GM23338 (cell line): ENCODE measurements at regions not wholly inside any gene's neighbourhood (a gene's known extent, or its start where the extent isn't known, plus 50 kb on each side); places are given as distances from the start of the nearest gene placed in this dataset.

Experiments
- CTCF ChIP-seq, 2 experiments: fragments of 200-600 bp in 1 of 2; sonication (generic) in 1 of 2; conservative IDR thresholded peaks; 2 replicates each; pipeline versions ENCODE4 v1.5.1 to v1.6.1; 2016 to 2017; ENCODE audit warnings: antibody characterized with exemption in 2 of 2, low read depth in 2 of 2, mild to moderate bottlenecking in 2 of 2, moderate library complexity in 1 of 2
- EZH2 ChIP-seq: fragments of 200-600 bp; sonication (generic); IDR thresholded peaks from one replicate; pipeline ENCODE4 v1.8.0; 2017; ENCODE audit warnings: antibody characterized with exemption, mild to moderate bottlenecking, low read depth; ENCODE audit not compliant: unreplicated experiment
- EZH2phosphoT487 ChIP-seq: fragments of 200-600 bp; sonication (generic); IDR thresholded peaks from one replicate; pipeline ENCODE4 v1.8.1; 2018; ENCODE audit warnings: antibody characterized with exemption; ENCODE audit not compliant: unreplicated experiment
- REST ChIP-seq: IDR thresholded peaks from one replicate; pipeline ENCODE4 v1.6.1; 2018; ENCODE audit warnings: antibody characterized with exemption; ENCODE audit not compliant: unreplicated experiment

GRCh38 chrX:551306-551705, 79.3 kb upstream of the SHOX start:
- TF ChIP-seq CTCF (conservative IDR thresholded peaks at IDR 0.05; ENCODE audit: low read depth in 2 of 2) = no peak
- no peak for TF ChIP-seq EZH2phosphoT487
- no peak for TF ChIP-seq EZH2
- no peak for TF ChIP-seq REST
